Stimulated activated CD4-positive, alpha-beta T cell treated with anti-CD3 and anti-CD28 coated beads, Interleukin-4, amount 100 ng/mL, for 48 hours (primary cell): ENCODE measurements at regions not wholly inside any gene's neighbourhood (a gene's known extent, or its start where the extent isn't known, plus 50 kb on each side); places are given as distances from the start of the nearest gene placed in this dataset.

Experiments
- DNase-seq, 2 donors: peaks; one replicate each; pipeline ENCODE4 v3.0.0-alpha.2; 2020; ENCODE audit warnings: low read depth in 2 of 2

GRCh38 chr11:123378096-123378495 lies 52.0 kb upstream of the GRAMD1B start:
- no peak for DNase-seq

DNA sequence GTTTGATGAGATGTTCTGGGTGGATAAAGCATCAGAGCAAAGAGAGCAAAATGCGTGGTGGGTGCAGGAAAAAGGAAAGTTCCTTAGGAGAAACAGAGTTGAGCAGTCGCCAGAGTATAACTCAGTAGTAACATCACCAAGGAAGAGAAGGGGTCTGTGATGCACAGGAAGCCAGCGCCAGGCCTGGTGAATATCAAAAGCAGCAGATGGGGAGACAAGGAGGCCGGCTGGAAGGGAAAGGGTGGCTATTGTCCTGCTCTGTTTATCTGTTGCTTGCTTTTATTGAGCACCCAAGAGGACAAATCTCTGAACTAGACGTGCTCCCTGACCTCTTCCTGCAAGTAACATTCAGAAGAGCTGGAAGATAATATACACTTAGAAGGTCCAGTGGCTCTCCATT lies 52.7 kb upstream of the GRAMD1B start:
- DNase-seq, result no peak

DNA sequence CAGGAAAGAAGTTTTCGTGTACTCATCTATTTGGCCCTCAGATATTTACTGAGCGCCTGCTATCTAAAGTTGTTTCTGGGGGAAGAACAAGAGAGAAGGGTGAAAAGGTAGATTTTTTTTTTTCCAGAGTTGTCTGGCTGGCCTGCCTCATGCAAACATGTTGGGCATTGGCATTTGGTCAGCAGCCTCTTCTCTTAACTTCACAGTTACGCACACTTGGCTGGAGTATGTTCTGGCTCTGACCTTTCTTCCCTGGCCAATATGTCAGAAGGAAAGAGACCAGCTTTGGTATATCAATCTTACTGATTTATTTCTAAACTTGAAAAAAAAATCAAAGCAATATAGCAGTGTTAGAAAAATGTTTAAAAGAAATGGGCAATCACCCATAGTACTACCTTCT lies 54.2 kb upstream of the GRAMD1B start:
- DNase-seq, result no peak

GRCh38 chr11:123374622-123374968 lies 55.5 kb upstream of the GRAMD1B start:
- no peak for DNase-seq

GRCh38 chr11:123373754-123374621 lies 56.1 kb upstream of the GRAMD1B start:
- DNase-seq, result no peak

DNA sequence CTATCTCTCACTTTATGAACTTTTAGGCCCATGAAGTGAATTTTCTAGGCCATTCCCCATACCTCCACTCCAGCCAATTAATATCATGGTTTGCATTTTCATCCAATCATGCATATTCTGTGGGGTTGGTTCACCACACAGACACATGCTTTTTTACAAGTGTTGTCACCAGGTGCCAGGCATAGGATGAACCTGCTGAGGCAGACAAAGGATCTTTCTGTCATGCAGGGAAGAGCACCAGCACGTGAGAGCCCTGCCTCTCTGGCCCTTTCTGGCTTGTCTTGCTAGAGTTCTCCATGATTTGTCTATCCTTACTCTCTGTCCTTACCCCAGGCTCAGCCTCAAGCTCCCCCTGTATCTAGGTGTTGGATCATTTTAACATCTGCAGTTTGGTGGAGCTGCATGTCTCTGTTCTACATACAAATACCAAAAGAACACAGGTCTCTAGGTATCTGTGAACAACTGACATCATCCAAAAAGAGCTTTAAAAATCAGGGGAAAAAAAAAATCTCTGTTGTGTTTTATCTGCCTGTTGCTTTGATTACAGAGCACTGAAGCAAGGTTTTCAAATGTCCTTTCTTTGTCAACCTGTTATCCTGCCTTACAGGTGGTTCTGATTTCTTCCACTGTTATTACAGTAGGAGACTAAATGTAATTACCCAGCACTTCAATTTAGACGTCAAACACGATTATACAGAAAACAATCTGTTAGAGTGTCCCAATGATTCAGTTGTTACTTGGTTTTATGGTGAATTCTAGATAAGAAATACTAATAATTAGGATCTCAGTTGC lies 58.4 kb upstream of the GRAMD1B start:
- DNase-seq, result no peak

- DNase-seq, result no peak
Observed at GRCh38 chr11:123366924-123367323, 63.1 kb upstream of the GRAMD1B start.

DNA sequence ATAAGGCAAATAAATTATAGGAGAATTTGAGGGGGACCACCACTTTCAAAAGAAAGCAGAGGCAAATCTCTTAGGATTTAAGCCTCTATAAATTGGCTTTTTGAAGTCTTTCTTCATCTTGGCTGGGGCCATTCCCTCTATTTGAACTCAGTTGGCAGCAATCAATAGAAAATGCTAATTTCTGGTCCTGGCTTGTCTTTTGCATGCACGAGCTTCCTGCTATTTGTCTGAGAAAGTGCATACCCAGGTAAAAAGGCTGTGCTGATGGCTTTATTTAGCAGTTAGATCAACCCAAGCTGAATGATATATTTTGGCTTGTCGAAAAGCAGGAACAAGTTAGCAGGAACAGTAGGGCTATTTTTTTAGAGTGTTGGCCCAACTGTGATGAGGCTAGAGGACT lies 64.1 kb upstream of the GRAMD1B start:
- no peak for DNase-seq

GRCh38 chr11:123364080-123364479 lies 66.0 kb upstream of the GRAMD1B start:
- no peak for DNase-seq

- no peak for DNase-seq
Observed at GRCh38 chr11:123363556-123363955, 66.5 kb upstream of the GRAMD1B start.

GRCh38 chr11:123362941-123363340 lies 67.1 kb upstream of the GRAMD1B start:
- DNase-seq, result no peak

DNA sequence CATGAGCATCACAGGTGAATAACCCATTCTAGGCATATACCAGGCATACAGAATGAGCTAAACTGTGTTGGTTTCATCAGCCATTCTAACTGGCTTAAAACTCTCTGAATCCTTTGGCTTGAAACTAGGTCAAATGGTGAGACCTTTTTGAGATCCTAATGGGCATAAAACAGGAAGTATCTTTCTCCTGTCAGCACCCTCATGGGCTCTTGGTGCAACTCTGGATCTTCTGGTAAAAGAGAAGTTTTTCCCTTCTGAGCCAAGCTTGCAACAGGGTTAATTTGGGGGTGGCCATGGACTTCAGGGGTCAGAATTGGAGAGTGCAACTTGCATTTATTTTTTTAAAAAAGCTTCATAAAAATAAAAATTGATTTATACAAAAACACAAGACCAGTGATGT lies 67.9 kb upstream of the GRAMD1B start:
- no peak for DNase-seq

DNA sequence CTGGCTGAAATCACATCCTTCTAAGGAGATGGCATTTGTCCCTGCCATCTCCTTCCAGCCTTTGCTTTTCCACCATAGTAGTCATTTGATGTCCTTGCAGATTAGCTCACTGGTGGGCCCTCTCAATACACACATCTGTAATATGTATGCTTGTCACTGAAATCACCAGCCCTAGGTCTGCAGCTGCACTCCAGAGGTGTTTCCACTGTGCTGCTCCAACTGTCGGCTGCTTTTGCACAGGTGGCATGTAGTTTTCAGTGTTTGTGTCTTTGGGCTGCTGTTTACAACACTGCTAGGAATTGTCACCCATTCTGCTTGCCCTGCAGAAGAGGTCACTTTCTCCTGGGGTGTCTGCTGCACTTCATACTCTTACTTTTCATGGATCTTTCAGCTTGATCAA lies 69.0 kb upstream of the GRAMD1B start:
- no peak for DNase-seq

GRCh38 chr11:123360267-123360936 lies 69.7 kb upstream of the GRAMD1B start:
- no peak for DNase-seq

DNA sequence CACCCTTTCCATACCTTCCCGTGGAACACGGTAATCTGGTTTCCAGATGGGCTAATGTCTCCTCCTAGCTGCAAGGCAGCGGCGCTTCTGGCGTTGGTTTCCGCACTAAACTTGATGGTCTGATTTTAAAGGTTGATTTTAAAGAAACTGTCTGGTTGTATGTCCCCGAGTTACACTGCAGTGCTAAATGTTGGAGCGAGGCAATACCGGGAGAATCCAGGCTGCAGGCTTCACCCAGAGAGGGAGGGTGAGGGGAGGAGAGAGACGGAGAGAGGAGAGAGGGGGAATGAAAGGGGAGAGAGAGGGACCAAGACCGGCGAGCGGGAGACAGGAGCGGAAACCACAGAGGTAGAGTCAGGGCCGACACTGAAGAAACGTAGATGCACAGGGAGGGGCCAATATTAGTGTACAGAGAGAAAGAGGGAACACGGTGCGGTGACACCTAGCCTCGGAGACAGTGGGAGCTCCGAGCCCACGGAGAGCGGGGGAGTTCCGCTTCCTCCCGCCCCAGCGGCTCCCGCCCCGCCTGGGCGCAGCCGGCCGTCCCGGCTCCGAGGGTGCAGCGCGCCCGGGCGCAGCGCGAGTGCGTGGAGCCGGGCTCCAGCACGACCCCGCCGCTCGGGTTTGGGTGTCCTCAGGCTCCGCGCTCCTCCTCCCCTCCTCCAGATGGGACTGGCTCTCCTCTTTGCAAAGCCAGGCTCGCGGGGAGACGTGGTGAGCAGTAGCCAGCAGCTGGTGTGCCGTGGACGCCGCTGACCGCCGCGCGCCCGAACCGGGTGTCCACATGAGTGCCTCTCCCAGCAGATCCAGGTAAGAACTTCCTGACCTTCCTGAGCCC lies 71.9 kb upstream of the GRAMD1B start:
- no peak for DNase-seq

DNA sequence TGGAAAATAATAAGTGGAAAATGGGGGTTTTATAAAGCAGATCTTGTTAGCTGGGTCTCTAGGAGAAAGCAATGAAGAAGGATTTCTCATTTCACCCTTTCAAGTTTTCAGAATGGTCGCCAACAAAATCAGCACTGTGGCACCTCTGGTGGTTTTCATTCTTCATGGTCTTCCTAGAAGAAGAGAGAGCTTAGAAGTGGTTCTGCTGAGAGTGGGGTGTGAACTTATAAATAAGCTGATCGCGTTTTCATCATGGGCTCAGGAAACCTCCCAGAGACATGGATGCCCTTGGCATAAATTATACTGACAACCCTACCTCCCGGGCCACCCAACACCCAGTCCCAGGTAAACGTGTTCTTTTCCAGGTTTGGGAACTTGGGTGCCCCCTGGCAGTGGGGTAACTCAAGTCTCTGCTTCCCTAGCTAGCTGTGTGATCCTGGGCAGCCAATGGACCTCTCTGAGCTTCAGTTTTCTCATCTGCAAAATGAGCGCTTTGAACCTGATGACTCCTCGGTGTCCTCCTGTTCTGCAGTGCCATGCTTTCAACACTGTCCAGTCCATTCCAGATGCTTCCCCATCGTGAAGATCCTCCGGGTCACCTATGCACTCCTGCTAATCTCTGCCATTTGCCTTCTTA lies 72.6 kb upstream of the GRAMD1B start:
- DNase-seq, result no peak

GRCh38 chr11:123356539-123356938 lies 73.5 kb upstream of the GRAMD1B start:
- DNase-seq, result peak; percentile 27 to 49

DNA sequence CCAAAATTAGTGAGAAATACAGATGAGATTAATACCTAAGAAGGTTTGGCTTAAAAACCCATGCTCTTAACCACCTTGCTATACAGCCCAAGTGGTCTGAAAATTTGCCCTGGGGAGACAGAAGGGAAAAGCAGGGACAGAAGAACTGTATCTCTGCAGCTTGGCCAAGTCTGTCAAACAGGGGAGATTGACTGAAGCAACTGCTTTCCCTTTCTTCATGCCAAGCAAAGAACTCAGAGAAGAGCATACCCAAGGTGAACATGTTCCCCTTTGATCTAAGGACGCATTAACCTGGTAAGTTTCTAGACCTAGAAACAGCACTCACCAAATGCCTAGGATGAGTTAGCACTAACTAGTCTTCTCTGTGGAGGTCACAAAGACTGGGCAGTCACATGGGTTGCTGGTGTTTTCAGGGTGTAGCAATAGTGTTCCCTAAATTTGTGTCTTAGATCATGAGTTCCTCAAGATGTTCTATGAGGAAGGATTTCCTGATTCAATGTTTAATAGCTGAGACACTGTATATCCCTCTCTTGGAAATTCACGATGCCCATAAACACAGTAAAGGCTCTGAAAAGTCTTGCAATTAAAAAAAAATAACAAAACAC lies 75.6 kb upstream of the GRAMD1B start:
- DNase-seq, result no peak

DNA sequence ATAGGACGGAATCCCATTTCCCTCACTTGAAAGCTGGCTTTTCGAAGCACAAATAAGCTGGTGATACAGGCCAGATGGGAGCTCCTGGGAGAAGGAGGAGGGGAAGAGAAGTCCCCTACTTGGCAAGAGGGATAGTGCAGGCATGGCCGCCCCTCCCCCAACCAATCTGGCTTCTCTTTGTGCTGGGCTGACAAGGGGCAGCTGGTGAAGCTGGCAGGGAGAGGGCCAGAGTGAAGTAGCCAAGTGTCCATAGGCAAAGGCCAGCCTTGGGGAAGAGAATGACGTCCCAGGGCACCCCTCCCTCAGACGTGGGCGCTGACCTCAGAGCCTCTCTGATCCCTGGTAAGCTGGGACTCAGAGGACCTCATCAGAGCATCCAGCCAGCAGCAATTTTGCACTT lies 78.7 kb upstream of the GRAMD1B start:
- DNase-seq, result no peak

DNA sequence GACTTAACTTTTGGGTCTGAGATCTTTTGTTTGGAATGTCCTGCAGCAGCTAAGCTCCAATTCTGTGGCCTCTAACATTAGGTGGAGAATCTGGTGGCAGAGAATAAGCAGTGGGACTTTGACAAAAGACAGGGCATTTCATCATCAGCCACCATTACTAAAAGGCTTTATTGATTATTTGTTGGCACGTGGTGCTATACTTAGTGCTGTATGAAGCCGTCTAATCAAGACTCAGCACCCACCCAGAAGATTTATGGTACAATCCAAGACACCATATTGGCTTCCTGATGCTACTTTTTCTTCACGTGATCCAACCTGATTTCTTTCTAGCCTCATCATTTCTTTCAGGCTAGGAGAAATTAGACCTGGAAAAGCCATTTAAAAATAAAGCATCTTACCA lies 80.7 kb upstream of the GRAMD1B start:
- DNase-seq, result no peak
